Neural progenitor cell (in vitro differentiated cells): ENCODE measurements at regions not wholly inside any gene's neighbourhood (a gene's known extent, or its start where the extent isn't known, plus 50 kb on each side); places are given as distances from the start of the nearest gene placed in this dataset.

Source experiments
- DNase-seq: peaks from one replicate; pipeline ENCODE4 v3.0.0-alpha.2; 2016; ENCODE audit warnings: low spot score
- H2AFZ ChIP-seq: fragments of 200-600 bp; sonication (generic); replicated peaks from 2 replicates; pipeline ENCODE4 v1.6.1; 2016; ENCODE audit warnings: antibody characterized with exemption
- H3F3A ChIP-seq: fragments of 200-600 bp; sonication (generic); 2 replicates; pipeline ENCODE4 v1.6.1; 2016; ENCODE audit warnings: antibody characterized with exemption, low read depth
- H3K27ac ChIP-seq: fragments of 200-600 bp; sonication (generic); 2 replicates; pipeline ENCODE4 v1.5.1; 2016; ENCODE audit warnings: mild to moderate bottlenecking
- H3K27me3 ChIP-seq: fragments of 200-600 bp; sonication (generic); 2 replicates; pipeline ENCODE4 v1.6.1; 2016; ENCODE audit warnings: mild to moderate bottlenecking, moderate library complexity
- H3K36me3 ChIP-seq: fragments of 200-600 bp; sonication (generic); 2 replicates; pipeline ENCODE4 v1.5.1; 2016
- H3K4me1 ChIP-seq: fragments of 200-600 bp; sonication (generic); 2 replicates; pipeline ENCODE4 v1.6.1; 2016; ENCODE audit warnings: mixed run types
- H3K4me2 ChIP-seq: fragments of 200-600 bp; sonication (generic); 2 replicates; pipeline ENCODE4 v1.6.1; 2016
- H3K4me3 ChIP-seq: fragments of 200-600 bp; sonication (generic); 2 replicates; pipeline ENCODE4 v1.5.1; 2016
- H3K79me2 ChIP-seq: fragments of 200-600 bp; sonication (generic); 2 replicates; pipeline ENCODE4 v1.6.1; 2016; ENCODE audit warnings: low read depth
- H3K9ac ChIP-seq: fragments of 200-600 bp; sonication (generic); 2 replicates; pipeline ENCODE4 v1.6.1; 2016
- H3K9me3 ChIP-seq: fragments of 200-600 bp; sonication (generic); 2 replicates; pipeline ENCODE4 v1.5.1; 2016; ENCODE audit warnings: low read depth
- H4K20me1 ChIP-seq: fragments of 200-600 bp; sonication (generic); 2 replicates; pipeline ENCODE4 v1.6.1; 2016; ENCODE audit warnings: low read depth
- H3K27ac Mint-ChIP-seq: 3 replicates; pipeline ENCODE4 v1.8.0; 2021; ENCODE audit warnings: mixed read lengths
- H3K27me3 Mint-ChIP-seq: 2 replicates; pipeline ENCODE4 v1.8.0; 2022; ENCODE audit warnings: low read depth, mild to moderate bottlenecking, inconsistent platforms, moderate library complexity, mixed read lengths; ENCODE audit not compliant: insufficient read depth
- H3K36me3 Mint-ChIP-seq: 3 replicates; pipeline ENCODE4 v1.8.0; 2021; ENCODE audit warnings: mixed read lengths
- H3K4me1 Mint-ChIP-seq: 3 replicates; pipeline ENCODE4 v1.8.0; 2021; ENCODE audit warnings: mixed read lengths
- H3K4me3 Mint-ChIP-seq: 3 replicates; pipeline ENCODE4 v1.8.0; 2021; ENCODE audit warnings: mild to moderate bottlenecking, moderate library complexity, mixed read lengths
- H3K9me3 Mint-ChIP-seq: 3 replicates; pipeline ENCODE4 v1.8.0; 2020; ENCODE audit warnings: mixed read lengths
- EZH2 ChIP-seq: fragments of 200-600 bp; sonication (generic); IDR thresholded peaks from 2 replicates; pipeline ENCODE4 v1.6.1; 2017; ENCODE audit warnings: antibody characterized with exemption, mild to moderate bottlenecking, moderate library complexity
- EZH2phosphoT487 ChIP-seq: fragments of 200-600 bp; sonication (generic); IDR thresholded peaks from 2 replicates; pipeline ENCODE4 v1.6.1; 2017; ENCODE audit warnings: antibody characterized with exemption
- TF ChIP-seq, protein P1 (sequence below): fragments of 200-600 bp; sonication (generic); IDR thresholded peaks from 2 replicates; pipeline ENCODE4 v1.5.1; 2017; ENCODE audit warnings: antibody characterized with exemption, mild to moderate bottlenecking

DNA sequence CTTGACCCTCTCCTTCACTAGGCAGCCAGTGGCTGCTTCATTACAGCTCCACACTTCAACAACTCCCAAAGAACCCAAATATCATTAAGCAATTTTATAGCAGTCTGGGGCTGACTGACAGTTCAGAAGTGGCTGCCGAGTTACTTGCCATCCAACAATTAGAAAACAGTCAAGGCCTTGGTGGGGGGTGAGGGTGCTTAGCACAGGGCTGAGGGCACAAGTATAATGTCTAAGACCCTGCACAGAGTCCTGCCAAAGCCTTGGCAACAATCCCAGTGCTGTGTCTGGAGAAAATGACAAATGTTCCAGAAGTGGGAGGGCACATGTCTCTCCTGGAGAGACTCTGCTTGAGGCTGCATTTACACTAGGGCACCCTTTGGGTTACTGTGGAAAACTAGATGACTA, 71.1 kb downstream of the CXCL12 start:
- H3F3A ChIP-seq, result no peaks in the 10 kb centered on the region
- Mint-ChIP-seq H3K27me3 (peaks cover 7% of the 10 kb centered on the region), H3K36me3 (no peaks in the 10 kb centered on the region), H3K9me3 (peaks cover 6% of the 10 kb centered on the region), H3K27ac (no peak overlapping the region), H3K4me1 (peaks cover 10% of the 10 kb centered on the region), H3K4me3 (no peak overlapping the region)
- H3K4me1 ChIP-seq, result no peaks in the 10 kb centered on the region
- DNase-seq, result no peak
- no peaks in the 10 kb centered on the region for H4K20me1 ChIP-seq
- H3K79me2 ChIP-seq, result no peaks in the 10 kb centered on the region
- no peak overlapping the region for H3K9ac ChIP-seq
- H3K27ac ChIP-seq, result no peak overlapping the region
- H3K9me3 ChIP-seq, result no peaks in the 10 kb centered on the region
- no peak overlapping the region for H3K4me2 ChIP-seq
- H3K4me3 ChIP-seq, result no peak overlapping the region
- TF ChIP-seq EZH2 (no peak), EZH2phosphoT487 (no peak)
- TF ChIP-seq, protein P1, sequence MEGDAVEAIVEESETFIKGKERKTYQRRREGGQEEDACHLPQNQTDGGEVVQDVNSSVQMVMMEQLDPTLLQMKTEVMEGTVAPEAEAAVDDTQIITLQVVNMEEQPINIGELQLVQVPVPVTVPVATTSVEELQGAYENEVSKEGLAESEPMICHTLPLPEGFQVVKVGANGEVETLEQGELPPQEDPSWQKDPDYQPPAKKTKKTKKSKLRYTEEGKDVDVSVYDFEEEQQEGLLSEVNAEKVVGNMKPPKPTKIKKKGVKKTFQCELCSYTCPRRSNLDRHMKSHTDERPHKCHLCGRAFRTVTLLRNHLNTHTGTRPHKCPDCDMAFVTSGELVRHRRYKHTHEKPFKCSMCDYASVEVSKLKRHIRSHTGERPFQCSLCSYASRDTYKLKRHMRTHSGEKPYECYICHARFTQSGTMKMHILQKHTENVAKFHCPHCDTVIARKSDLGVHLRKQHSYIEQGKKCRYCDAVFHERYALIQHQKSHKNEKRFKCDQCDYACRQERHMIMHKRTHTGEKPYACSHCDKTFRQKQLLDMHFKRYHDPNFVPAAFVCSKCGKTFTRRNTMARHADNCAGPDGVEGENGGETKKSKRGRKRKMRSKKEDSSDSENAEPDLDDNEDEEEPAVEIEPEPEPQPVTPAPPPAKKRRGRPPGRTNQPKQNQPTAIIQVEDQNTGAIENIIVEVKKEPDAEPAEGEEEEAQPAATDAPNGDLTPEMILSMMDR, result no peak
- H3K27me3 ChIP-seq, result peaks cover 29% of the 10 kb centered on the region
- H3K36me3 ChIP-seq, result no peaks in the 10 kb centered on the region
- no peak overlapping the region for H2AFZ ChIP-seq

DNA sequence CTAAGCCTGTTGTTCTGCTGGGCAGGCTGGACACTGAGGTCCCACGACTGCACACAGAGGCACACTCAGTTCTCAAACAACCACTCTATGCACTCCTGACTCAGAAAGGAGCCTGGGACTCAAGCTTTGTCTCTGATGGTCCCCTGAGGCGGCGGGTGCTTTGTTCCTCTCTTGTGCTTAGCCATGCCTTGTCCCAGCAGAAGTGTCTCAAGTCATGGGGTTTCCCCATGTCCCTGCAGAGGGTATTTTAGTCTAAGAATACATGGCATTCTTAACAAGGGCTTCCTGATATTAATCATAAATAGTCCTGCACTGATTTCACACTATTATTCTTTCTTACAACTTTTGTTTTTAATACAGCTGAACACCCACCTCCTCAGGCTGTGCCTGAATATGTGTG, 72.5 kb downstream of the CXCL12 start:
- no peak overlapping the region for H3K4me3 ChIP-seq
- no peak for DNase-seq
- no peaks in the 10 kb centered on the region for H3K79me2 ChIP-seq
- H3K4me1 ChIP-seq, result no peaks in the 10 kb centered on the region
- no peak overlapping the region for H3K27ac ChIP-seq
- no peak overlapping the region for H3K9ac ChIP-seq
- TF ChIP-seq, protein P1, result no peak
- TF ChIP-seq EZH2, result no peak
- no peak for TF ChIP-seq EZH2phosphoT487
- H3F3A ChIP-seq, result no peaks in the 10 kb centered on the region
- no peaks in the 10 kb centered on the region for H3K36me3 Mint-ChIP-seq
- H3K36me3 ChIP-seq, result no peaks in the 10 kb centered on the region
- H2AFZ ChIP-seq, result no peak overlapping the region
- H3K27me3 ChIP-seq, result peaks cover 29% of the 10 kb centered on the region
- H3K27ac Mint-ChIP-seq, result no peak overlapping the region
- no peak overlapping the region for H3K4me2 ChIP-seq
- no peaks in the 10 kb centered on the region for H4K20me1 ChIP-seq
- no peaks in the 10 kb centered on the region for H3K9me3 ChIP-seq
- H3K9me3 Mint-ChIP-seq, result peaks cover 6% of the 10 kb centered on the region
- H3K4me1 Mint-ChIP-seq, result peaks cover 10% of the 10 kb centered on the region
- H3K4me3 Mint-ChIP-seq, result no peak overlapping the region
- H3K27me3 Mint-ChIP-seq, result peaks cover 3% of the 10 kb centered on the region

DNA sequence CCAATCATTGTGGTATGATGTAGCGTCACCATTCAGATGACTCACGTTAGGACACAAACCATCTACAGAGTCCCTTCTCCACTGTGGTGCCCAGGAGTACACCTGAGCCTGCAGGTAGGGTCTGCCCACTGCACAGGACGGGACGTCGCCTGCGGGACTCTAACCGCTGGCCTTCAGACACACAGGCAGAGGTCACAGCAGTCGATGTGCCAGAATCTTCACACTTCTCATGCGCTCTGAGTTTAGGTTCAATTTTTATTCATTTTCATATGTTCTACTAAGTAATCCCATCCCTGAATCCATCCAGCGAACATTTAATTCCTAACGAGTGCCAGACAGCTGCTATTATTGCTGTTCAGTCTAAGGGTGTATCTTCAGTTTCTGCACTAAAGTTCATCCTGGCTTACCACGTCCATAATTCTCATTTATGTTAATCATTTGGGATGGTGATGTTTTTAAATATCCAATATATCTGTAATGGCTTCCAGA, 73.3 kb downstream of the CXCL12 start:
- H3K4me1 Mint-ChIP-seq, result peaks cover 10% of the 10 kb centered on the region
- no peak for DNase-seq
- Histone ChIP-seq H3K79me2 (no peaks in the 10 kb centered on the region), H3K27me3 (peaks cover 29% of the 10 kb centered on the region), H3K4me3 (no peak overlapping the region), H3F3A (no peaks in the 10 kb centered on the region), H3K9ac (no peak overlapping the region), H3K4me2 (peak overlapping the region; percentile 57), H2AFZ (peak overlapping the region; percentile 64), H4K20me1 (no peaks in the 10 kb centered on the region), H3K36me3 (no peaks in the 10 kb centered on the region), H3K4me1 (no peaks in the 10 kb centered on the region), H3K27ac (no peak overlapping the region), H3K9me3 (no peaks in the 10 kb centered on the region)
- no peak overlapping the region for H3K4me3 Mint-ChIP-seq
- H3K27ac Mint-ChIP-seq, result no peak overlapping the region
- H3K36me3 Mint-ChIP-seq, result no peaks in the 10 kb centered on the region
- H3K27me3 Mint-ChIP-seq, result peaks cover 3% of the 10 kb centered on the region
- TF ChIP-seq, protein P1, result no peak
- TF ChIP-seq EZH2 (no peak), EZH2phosphoT487 (no peak)
- H3K9me3 Mint-ChIP-seq, result peaks cover 6% of the 10 kb centered on the region
